WTC11 (cell line): ENCODE measurements at regions not wholly inside any gene's neighbourhood (a gene's known extent, or its start where the extent isn't known, plus 50 kb on each side); places are given as distances from the start of the nearest gene placed in this dataset.
"Not testable (repeated sequence)": the region's sequence is repeated elsewhere in the genome, so short reads cannot be mapped to it uniquely, and the experiment has no call there.

Experiments
- TF ChIP-seq, protein P1 (sequence below): fragments of 200-600 bp; IDR thresholded peaks from 2 replicates; pipeline ENCODE4 v1.8.0; 2022; ENCODE audit warnings: antibody characterized with exemption
- TF ChIP-seq, protein P2 (sequence below): sonication (generic); formaldehyde crosslinking; IDR thresholded peaks from 2 replicates; pipeline ENCODE4 v1.8.0; 2022; ENCODE audit warnings: mild to moderate bottlenecking, missing genetic modification reagents

- TF ChIP-seq, protein P1, sequence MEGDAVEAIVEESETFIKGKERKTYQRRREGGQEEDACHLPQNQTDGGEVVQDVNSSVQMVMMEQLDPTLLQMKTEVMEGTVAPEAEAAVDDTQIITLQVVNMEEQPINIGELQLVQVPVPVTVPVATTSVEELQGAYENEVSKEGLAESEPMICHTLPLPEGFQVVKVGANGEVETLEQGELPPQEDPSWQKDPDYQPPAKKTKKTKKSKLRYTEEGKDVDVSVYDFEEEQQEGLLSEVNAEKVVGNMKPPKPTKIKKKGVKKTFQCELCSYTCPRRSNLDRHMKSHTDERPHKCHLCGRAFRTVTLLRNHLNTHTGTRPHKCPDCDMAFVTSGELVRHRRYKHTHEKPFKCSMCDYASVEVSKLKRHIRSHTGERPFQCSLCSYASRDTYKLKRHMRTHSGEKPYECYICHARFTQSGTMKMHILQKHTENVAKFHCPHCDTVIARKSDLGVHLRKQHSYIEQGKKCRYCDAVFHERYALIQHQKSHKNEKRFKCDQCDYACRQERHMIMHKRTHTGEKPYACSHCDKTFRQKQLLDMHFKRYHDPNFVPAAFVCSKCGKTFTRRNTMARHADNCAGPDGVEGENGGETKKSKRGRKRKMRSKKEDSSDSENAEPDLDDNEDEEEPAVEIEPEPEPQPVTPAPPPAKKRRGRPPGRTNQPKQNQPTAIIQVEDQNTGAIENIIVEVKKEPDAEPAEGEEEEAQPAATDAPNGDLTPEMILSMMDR, result not testable (repeated sequence)
- TF ChIP-seq, protein P2, sequence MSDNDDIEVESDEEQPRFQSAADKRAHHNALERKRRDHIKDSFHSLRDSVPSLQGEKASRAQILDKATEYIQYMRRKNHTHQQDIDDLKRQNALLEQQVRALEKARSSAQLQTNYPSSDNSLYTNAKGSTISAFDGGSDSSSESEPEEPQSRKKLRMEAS (CRISPR knock-in tag), result not testable (repeated sequence)
Observed at GRCh38 chr2:87314622-87315021, 293.0 kb upstream of the PLGLB1 start.
